Sigmoid colon (tissue), 4 donors: ENCODE measurements at regions not wholly inside any gene's neighbourhood (a gene's known extent, or its start where the extent isn't known, plus 50 kb on each side); places are given as distances from the start of the nearest gene placed in this dataset.
"Not testable (repeated sequence)": the region's sequence is repeated elsewhere in the genome, so short reads cannot be mapped to it uniquely, and the experiment has no call there.

Source experiments
- CTCF ChIP-seq, 4 experiments: fragments of 450-650 bp in 3 of 4; fragments of 200-600 bp in 1 of 4; IDR thresholded peaks; one replicate each; pipeline ENCODE4 v1.5.1; 2016 to 2019; ENCODE audit warnings: antibody characterized with exemption in 4 of 4, mild to moderate bottlenecking in 3 of 4, moderate library complexity in 2 of 4
- POLR2A ChIP-seq, 2 donors: fragments of 450-650 bp; IDR thresholded peaks; one replicate each; pipeline ENCODE4 v1.6.1; 2016; ENCODE audit warnings: antibody characterized with exemption in 2 of 2, mild to moderate bottlenecking in 2 of 2, moderate library complexity in 2 of 2
- POLR2AphosphoS5 ChIP-seq, 4 donors: sonication (generic); formaldehyde crosslinking; IDR thresholded peaks; one replicate each; pipeline ENCODE4 v1.6.1; 2017; ENCODE audit warnings: antibody characterized with exemption in 4 of 4

GRCh38 chr12:58704770-58705169 lies 215.5 kb downstream of the LRIG3 start:
- not testable (repeated sequence) for TF ChIP-seq CTCF, POLR2A, POLR2AphosphoS5 (IDR thresholded peaks at IDR 0.05)
